ENCODE measurements at regions not wholly inside any gene's neighbourhood (a gene's known extent, or its start where the extent isn't known, plus 50 kb on each side); places are given as distances from the start of the nearest gene placed in this dataset.
"Not testable (repeated sequence)": the region's sequence is repeated elsewhere in the genome, so short reads cannot be mapped to it uniquely, and the experiment has no call there.

- H3K27me3 ChIP-seq (ENCODE audit: control insufficient read depth, insufficient read depth, low read length), result no peaks in the 10 kb centered on the region
- H3K4me1 ChIP-seq (ENCODE audit: control insufficient read depth, insufficient read depth, low read length), result peaks cover 12% of the 10 kb centered on the region
- H3K4me3 ChIP-seq (ENCODE audit: low read depth, low read length), result no peak overlapping the region
- no peak overlapping the region for H3K9ac ChIP-seq (ENCODE audit: low read depth, low read length)
- H3K9me3 ChIP-seq (ENCODE audit: control insufficient read depth, insufficient read depth, low read length), result no peaks in the 10 kb centered on the region
- H3K36me3 ChIP-seq (ENCODE audit: control insufficient read depth, insufficient read depth, low read length), result no peaks in the 10 kb centered on the region
These were observed 369.7 kb downstream of the RAD51AP2 start for GRCh38 chr2:17148407-17149145.

GRCh38 chr2:17146358-17146757 lies 371.9 kb downstream of the RAD51AP2 start:
- Histone ChIP-seq H3K4me1 (ENCODE audit: control insufficient read depth, insufficient read depth, low read length) (peaks cover 12% of the 10 kb centered on the region), H3K9me3 (ENCODE audit: control insufficient read depth, insufficient read depth, low read length) (no peaks in the 10 kb centered on the region), H3K9ac (ENCODE audit: low read depth, low read length) (no peak overlapping the region), H3K4me3 (ENCODE audit: low read depth, low read length) (no peak overlapping the region), H3K36me3 (ENCODE audit: control insufficient read depth, insufficient read depth, low read length) (no peaks in the 10 kb centered on the region), H3K27me3 (ENCODE audit: control insufficient read depth, insufficient read depth, low read length) (no peaks in the 10 kb centered on the region)

- no peaks in the 10 kb centered on the region for H3K4me1 ChIP-seq (ENCODE audit: control insufficient read depth, insufficient read depth, low read length)
- no peaks in the 10 kb centered on the region for H3K27me3 ChIP-seq (ENCODE audit: control insufficient read depth, insufficient read depth, low read length)
- no peaks in the 10 kb centered on the region for H3K9me3 ChIP-seq (ENCODE audit: control insufficient read depth, insufficient read depth, low read length)
- H3K36me3 ChIP-seq (ENCODE audit: control insufficient read depth, insufficient read depth, low read length), result no peaks in the 10 kb centered on the region
- no peak overlapping the region for H3K4me3 ChIP-seq (ENCODE audit: low read depth, low read length)
- H3K9ac ChIP-seq (ENCODE audit: low read depth, low read length), result no peak overlapping the region
These were observed 381.4 kb downstream of the RAD51AP2 start for GRCh38 chr2:17136877-17137276.

- no peaks in the 10 kb centered on the region for H3K36me3 ChIP-seq (ENCODE audit: control insufficient read depth, insufficient read depth, low read length)
- no peak overlapping the region for H3K4me3 ChIP-seq (ENCODE audit: low read depth, low read length)
- H3K9ac ChIP-seq (ENCODE audit: low read depth, low read length), result no peak overlapping the region
- no peaks in the 10 kb centered on the region for H3K9me3 ChIP-seq (ENCODE audit: control insufficient read depth, insufficient read depth, low read length)
- no peaks in the 10 kb centered on the region for H3K4me1 ChIP-seq (ENCODE audit: control insufficient read depth, insufficient read depth, low read length)
- no peaks in the 10 kb centered on the region for H3K27me3 ChIP-seq (ENCODE audit: control insufficient read depth, insufficient read depth, low read length)
These were observed 382.0 kb downstream of the RAD51AP2 start for GRCh38 chr2:17136231-17136630.

- H3K9me3 ChIP-seq (ENCODE audit: control insufficient read depth, insufficient read depth, low read length), result no peaks in the 10 kb centered on the region
- no peaks in the 10 kb centered on the region for H3K27me3 ChIP-seq (ENCODE audit: control insufficient read depth, insufficient read depth, low read length)
- H3K9ac ChIP-seq (ENCODE audit: low read depth, low read length), result no peak overlapping the region
- no peaks in the 10 kb centered on the region for H3K36me3 ChIP-seq (ENCODE audit: control insufficient read depth, insufficient read depth, low read length)
- no peaks in the 10 kb centered on the region for H3K4me1 ChIP-seq (ENCODE audit: control insufficient read depth, insufficient read depth, low read length)
- H3K4me3 ChIP-seq (ENCODE audit: low read depth, low read length), result no peak overlapping the region
These were observed 382.6 kb downstream of the RAD51AP2 start for GRCh38 chr2:17135619-17136018.

GRCh38 chr2:17133052-17133671 lies 385.1 kb downstream of the RAD51AP2 start:
- Histone ChIP-seq H3K4me1 (ENCODE audit: control insufficient read depth, insufficient read depth, low read length) (no peaks in the 10 kb centered on the region), H3K9ac (ENCODE audit: low read depth, low read length) (no peak overlapping the region), H3K4me3 (ENCODE audit: low read depth, low read length) (no peak overlapping the region), H3K27me3 (ENCODE audit: control insufficient read depth, insufficient read depth, low read length) (no peaks in the 10 kb centered on the region), H3K36me3 (ENCODE audit: control insufficient read depth, insufficient read depth, low read length) (no peaks in the 10 kb centered on the region), H3K9me3 (ENCODE audit: control insufficient read depth, insufficient read depth, low read length) (no peaks in the 10 kb centered on the region)

- not testable (repeated sequence) for H3K27me3 ChIP-seq (ENCODE audit: control insufficient read depth, insufficient read depth, low read length); H3K4me3 ChIP-seq (ENCODE audit: low read depth, low read length); H3K9ac ChIP-seq (ENCODE audit: low read depth, low read length); H3K36me3 ChIP-seq (ENCODE audit: control insufficient read depth, insufficient read depth, low read length); H3K4me1 ChIP-seq (ENCODE audit: control insufficient read depth, insufficient read depth, low read length); H3K9me3 ChIP-seq (ENCODE audit: control insufficient read depth, insufficient read depth, low read length)
These were observed 387.6 kb downstream of the RAD51AP2 start for GRCh38 chr2:17130627-17131026.

GRCh38 chr2:17125989-17126620 lies 392.1 kb downstream of the RAD51AP2 start:
- Histone ChIP-seq H3K4me3 (ENCODE audit: low read depth, low read length) (no peak overlapping the region), H3K4me1 (ENCODE audit: control insufficient read depth, insufficient read depth, low read length) (no peaks in the 10 kb centered on the region), H3K9me3 (ENCODE audit: control insufficient read depth, insufficient read depth, low read length) (no peaks in the 10 kb centered on the region), H3K9ac (ENCODE audit: low read depth, low read length) (no peak overlapping the region), H3K36me3 (ENCODE audit: control insufficient read depth, insufficient read depth, low read length) (no peaks in the 10 kb centered on the region), H3K27me3 (ENCODE audit: control insufficient read depth, insufficient read depth, low read length) (no peaks in the 10 kb centered on the region)

GRCh38 chr2:17124575-17125318 lies 393.5 kb downstream of the RAD51AP2 start:
- no peaks in the 10 kb centered on the region for H3K27me3 ChIP-seq (ENCODE audit: control insufficient read depth, insufficient read depth, low read length)
- no peak overlapping the region for H3K9ac ChIP-seq (ENCODE audit: low read depth, low read length)
- no peaks in the 10 kb centered on the region for H3K36me3 ChIP-seq (ENCODE audit: control insufficient read depth, insufficient read depth, low read length)
- no peak overlapping the region for H3K4me3 ChIP-seq (ENCODE audit: low read depth, low read length)
- no peaks in the 10 kb centered on the region for H3K9me3 ChIP-seq (ENCODE audit: control insufficient read depth, insufficient read depth, low read length)
- no peaks in the 10 kb centered on the region for H3K4me1 ChIP-seq (ENCODE audit: control insufficient read depth, insufficient read depth, low read length)

GRCh38 chr2:17122887-17123501 lies 395.2 kb downstream of the RAD51AP2 start:
- Histone ChIP-seq H3K36me3 (ENCODE audit: control insufficient read depth, insufficient read depth, low read length) (no peaks in the 10 kb centered on the region), H3K4me3 (ENCODE audit: low read depth, low read length) (no peak overlapping the region), H3K9me3 (ENCODE audit: control insufficient read depth, insufficient read depth, low read length) (no peaks in the 10 kb centered on the region), H3K4me1 (ENCODE audit: control insufficient read depth, insufficient read depth, low read length) (no peaks in the 10 kb centered on the region), H3K27me3 (ENCODE audit: control insufficient read depth, insufficient read depth, low read length) (no peaks in the 10 kb centered on the region), H3K9ac (ENCODE audit: low read depth, low read length) (no peak overlapping the region)

- H3K4me1 ChIP-seq (ENCODE audit: control insufficient read depth, insufficient read depth, low read length), result no peaks in the 10 kb centered on the region
- H3K9ac ChIP-seq (ENCODE audit: low read depth, low read length), result no peak overlapping the region
- H3K27me3 ChIP-seq (ENCODE audit: control insufficient read depth, insufficient read depth, low read length), result no peaks in the 10 kb centered on the region
- no peaks in the 10 kb centered on the region for H3K9me3 ChIP-seq (ENCODE audit: control insufficient read depth, insufficient read depth, low read length)
- H3K4me3 ChIP-seq (ENCODE audit: low read depth, low read length), result no peak overlapping the region
- H3K36me3 ChIP-seq (ENCODE audit: control insufficient read depth, insufficient read depth, low read length), result no peaks in the 10 kb centered on the region
These were observed 402.8 kb downstream of the RAD51AP2 start for GRCh38 chr2:17115466-17115865.
